ENCODE measurements at regions not wholly inside any gene's neighbourhood (a gene's known extent, or its start where the extent isn't known, plus 50 kb on each side); places are given as distances from the start of the nearest gene placed in this dataset.

GRCh38 chr4:96524311-96524875 is 684.5 kb downstream of the PDHA2 start:
- no peak for TF ChIP-seq CTCF (IDR thresholded peaks at IDR 0.05; ENCODE audit: control insufficient read depth, extremely low read depth, insufficient read depth)
- DNase-seq (ENCODE audit: low read depth) = no peak
- H3K4me3 ChIP-seq (ENCODE audit: low read depth, low read length) = no peak overlapping the region

GRCh38 chr4:96525898-96526297 is 686.0 kb downstream of the PDHA2 start:
- DNase-seq (ENCODE audit: low read depth) = no peak
- TF ChIP-seq CTCF (IDR thresholded peaks at IDR 0.05; ENCODE audit: control insufficient read depth, extremely low read depth, insufficient read depth) = no peak
- H3K4me3 ChIP-seq (ENCODE audit: low read depth, low read length) = no peak overlapping the region

GRCh38 chr4:96526625-96527024 is 686.7 kb downstream of the PDHA2 start:
- H3K4me3 ChIP-seq (ENCODE audit: low read depth, low read length) = no peak overlapping the region
- no peak for DNase-seq (ENCODE audit: low read depth)
- no peak for TF ChIP-seq CTCF (IDR thresholded peaks at IDR 0.05; ENCODE audit: control insufficient read depth, extremely low read depth, insufficient read depth)

- no peak overlapping the region for H3K4me3 ChIP-seq (ENCODE audit: low read depth, low read length)
- DNase-seq (ENCODE audit: low read depth) = no peak
- no peak for TF ChIP-seq CTCF (IDR thresholded peaks at IDR 0.05; ENCODE audit: control insufficient read depth, extremely low read depth, insufficient read depth)
These were observed 691.9 kb downstream of the PDHA2 start for GRCh38 chr4:96531836-96532235.

- no peak for TF ChIP-seq CTCF (IDR thresholded peaks at IDR 0.05; ENCODE audit: control insufficient read depth, extremely low read depth, insufficient read depth)
- no peak overlapping the region for H3K4me3 ChIP-seq (ENCODE audit: low read depth, low read length)
- no peak for DNase-seq (ENCODE audit: low read depth)
These were observed 703.5 kb downstream of the PDHA2 start for GRCh38 chr4:96543346-96543745.

- no peak overlapping the region for H3K4me3 ChIP-seq (ENCODE audit: low read depth, low read length)
- TF ChIP-seq CTCF (IDR thresholded peaks at IDR 0.05; ENCODE audit: control insufficient read depth, extremely low read depth, insufficient read depth) = no peak
- no peak for DNase-seq (ENCODE audit: low read depth)
These were observed 718.6 kb downstream of the PDHA2 start for GRCh38 chr4:96558466-96558865.

- no peak for DNase-seq (ENCODE audit: low read depth)
- no peak for TF ChIP-seq CTCF (IDR thresholded peaks at IDR 0.05; ENCODE audit: control insufficient read depth, extremely low read depth, insufficient read depth)
- H3K4me3 ChIP-seq (ENCODE audit: low read depth, low read length) = no peak overlapping the region
These were observed 726.9 kb downstream of the PDHA2 start for GRCh38 chr4:96566755-96567154.

Measured in LNCaP clone FGC (cell line).